ENCODE measurements at regions not wholly inside any gene's neighbourhood (a gene's known extent, or its start where the extent isn't known, plus 50 kb on each side); places are given as distances from the start of the nearest gene placed in this dataset.

- TF ChIP-seq CTCF (IDR thresholded peaks at IDR 0.05) (no peak), POLR2A (IDR thresholded peaks at IDR 0.05) (no peak), POLR2AphosphoS5 (IDR thresholded peaks at IDR 0.05) (no peak)
- Histone ChIP-seq H3K4me3 (no peak overlapping the region), H3K36me3 (no peaks in the 10 kb centered on the region), H3K27me3 (replicated peaks; ENCODE audit: insufficient read depth) (no peaks in the 10 kb centered on the region), H3K9me3 (no peaks in the 10 kb centered on the region), H3K4me1 (replicated peaks) (no peaks in the 10 kb centered on the region), H3K27ac (no peak overlapping the region)
- WGBS, result 92% methylated on average over 2 of the region's 2 CpGs
- DNase-seq (ENCODE audit: low spot score), result no peak
- intact Hi-C loops (cut with DNase I), result no loop called here
Observed at GRCh38 chr4:62293551-62293950, 1093.4 kb downstream of the ADGRL3 start.

DNA sequence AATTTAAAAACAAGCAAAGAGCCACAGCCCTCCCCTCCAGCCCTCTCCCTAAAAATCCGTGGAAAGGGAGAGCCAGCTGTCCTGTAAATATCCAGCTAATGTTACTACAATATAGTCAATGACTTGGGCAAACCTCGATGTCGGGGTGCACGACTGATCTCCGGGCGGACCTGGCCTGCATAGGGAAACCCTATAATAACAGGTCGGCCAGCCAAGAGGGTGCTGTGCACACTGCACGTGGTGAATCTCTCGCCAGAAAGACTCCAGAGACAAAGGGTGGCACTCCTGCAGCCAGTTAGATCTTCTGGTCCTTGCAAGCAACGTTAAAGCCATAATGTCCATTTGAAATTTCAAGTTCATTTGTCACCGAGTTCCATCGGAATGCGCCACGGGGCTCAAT is 1092.8 kb downstream of the ADGRL3 start:
- intact Hi-C loops (cut with DNase I), result no loop called here
- H3K27ac ChIP-seq, result no peak overlapping the region
- TF ChIP-seq POLR2AphosphoS5 (IDR thresholded peaks at IDR 0.05) (no peak), POLR2A (IDR thresholded peaks at IDR 0.05) (no peak), CTCF (IDR thresholded peaks at IDR 0.05) (no peak)
- DNase-seq (ENCODE audit: low spot score), result no peak
- H3K36me3 ChIP-seq, result no peaks in the 10 kb centered on the region
- H3K9me3 ChIP-seq, result no peaks in the 10 kb centered on the region
- WGBS, result 89% methylated on average over 14 of the region's 14 CpGs
- H3K4me3 ChIP-seq, result no peak overlapping the region
- no peaks in the 10 kb centered on the region for H3K27me3 ChIP-seq (replicated peaks; ENCODE audit: insufficient read depth)
- H3K4me1 ChIP-seq (replicated peaks), result no peaks in the 10 kb centered on the region

GRCh38 chr4:62288808-62289541 is 1088.8 kb downstream of the ADGRL3 start:
- Histone ChIP-seq H3K27ac (no peak overlapping the region), H3K36me3 (no peaks in the 10 kb centered on the region), H3K4me1 (replicated peaks) (no peaks in the 10 kb centered on the region), H3K27me3 (replicated peaks; ENCODE audit: insufficient read depth) (no peaks in the 10 kb centered on the region), H3K4me3 (no peak overlapping the region), H3K9me3 (no peaks in the 10 kb centered on the region)
- WGBS, result 52% methylated on average over 3 of the region's 3 CpGs
- intact Hi-C loops (cut with DNase I), result no loop called here
- no peak for DNase-seq (ENCODE audit: low spot score)
- TF ChIP-seq CTCF (IDR thresholded peaks at IDR 0.05), result no peak

- Histone ChIP-seq H3K36me3 (no peaks in the 10 kb centered on the region), H3K9me3 (no peaks in the 10 kb centered on the region)
- WGBS, result 78% methylated on average over 2 of the region's 2 CpGs
Observed at GRCh38 chr4:62285026-62285425, 1084.9 kb downstream of the ADGRL3 start.

More at GRCh38 chr4:62285026-62285425, 1084.9 kb downstream of the ADGRL3 start:
- Histone ChIP-seq H3K27ac (no peak overlapping the region), H3K4me1 (replicated peaks) (no peaks in the 10 kb centered on the region), H3K4me3 (no peak overlapping the region), H3K27me3 (replicated peaks; ENCODE audit: insufficient read depth) (no peaks in the 10 kb centered on the region)
- intact Hi-C loops (cut with DNase I), result no loop called here
- no peak for DNase-seq (ENCODE audit: low spot score)
- TF ChIP-seq CTCF (IDR thresholded peaks at IDR 0.05) (no peak), POLR2AphosphoS5 (IDR thresholded peaks at IDR 0.05) (no peak), POLR2A (IDR thresholded peaks at IDR 0.05) (no peak)

All from prostate gland (tissue), 2 donors.